A549 (cell line): ENCODE measurements at regions not wholly inside any gene's neighbourhood (a gene's known extent, or its start where the extent isn't known, plus 50 kb on each side); places are given as distances from the start of the nearest gene placed in this dataset.

Source experiments
- MAFK ChIP-seq: fragments of 450-650 bp; IDR thresholded peaks from 2 replicates; pipeline ENCODE4 v1.6.1; 2014; ENCODE audit not compliant: partially characterized antibody
- ZNF302 ChIP-seq: fragments of 250-450 bp; sonication (Bioruptor Pico); IDR thresholded peaks from 2 replicates; pipeline ENCODE4 v1.9.0; 2021; ENCODE audit warnings: inconsistent platforms, mild to moderate bottlenecking, moderate library complexity

GRCh38 chr2:57698392-57698791 lies 348.2 kb upstream of the VRK2 start:
- TF ChIP-seq ZNF302 (CRISPR knock-in tag) (no peak), MAFK (no peak)
